ENCODE measurements at regions not wholly inside any gene's neighbourhood (a gene's known extent, or its start where the extent isn't known, plus 50 kb on each side); places are given as distances from the start of the nearest gene placed in this dataset.

GRCh38 chr2:120624061-120624737 is 111.5 kb upstream of the GLI2 start:
- Histone ChIP-seq H3K36me3 (no peaks in the 10 kb centered on the region), H3K4me3 (no peak overlapping the region), H3K9me3 (no peaks in the 10 kb centered on the region), H3K27me3 (no peaks in the 10 kb centered on the region), H3K4me1 (no peaks in the 10 kb centered on the region), H3K27ac (no peak overlapping the region)
- intact Hi-C loops (cut with DNase I; ENCODE audit: low total_unique reads) = no loop called here
- no peak for TF ChIP-seq CTCF (IDR thresholded peaks at IDR 0.05)
- no peak for TF ChIP-seq POLR2A (IDR thresholded peaks at IDR 0.05)
- TF ChIP-seq POLR2AphosphoS5 (IDR thresholded peaks at IDR 0.05) = no peak
- DNase-seq (ENCODE audit: low spot score in 2 of 2) = no peak

DNA sequence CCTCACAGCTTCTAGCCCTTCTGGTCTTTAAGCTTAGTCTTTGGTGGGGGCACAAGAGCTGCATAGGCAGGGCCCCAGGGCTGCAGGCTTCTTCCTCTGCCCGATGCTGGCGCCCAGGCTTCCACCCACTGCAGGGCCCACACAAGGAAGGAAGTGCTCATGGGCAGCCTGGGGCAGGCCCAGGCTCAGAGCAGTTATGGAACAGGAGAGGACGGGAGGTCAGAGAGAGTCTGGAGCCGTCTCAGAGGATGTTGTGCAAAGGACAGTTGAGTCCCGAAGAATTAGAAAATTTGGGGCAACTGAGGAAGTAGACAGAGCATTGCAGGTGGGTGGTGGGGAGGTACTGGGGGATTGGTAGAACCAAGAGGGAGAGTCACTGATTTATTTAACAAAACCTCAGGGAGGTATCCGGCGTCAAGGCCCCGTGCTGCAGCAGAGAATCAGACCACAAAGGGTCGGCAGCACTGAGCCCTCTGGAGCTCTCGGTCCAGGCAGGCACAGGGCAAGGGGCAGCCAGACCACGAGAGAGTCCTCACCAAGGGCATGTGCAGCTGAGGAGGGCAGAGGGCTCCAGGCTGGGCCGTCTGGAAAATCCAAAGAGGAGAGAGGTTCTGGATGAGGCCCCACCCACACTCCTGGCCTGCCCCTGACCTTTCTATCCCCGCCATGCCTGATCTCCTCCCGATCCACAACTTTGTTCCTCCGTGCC is 110.8 kb upstream of the GLI2 start:
- peak overlapping the region; percentile 36 to 85 for H3K27ac ChIP-seq
- intact Hi-C loops (cut with DNase I; ENCODE audit: low total_unique reads) = no loop called here
- H3K36me3 ChIP-seq = no peaks in the 10 kb centered on the region
- no peak overlapping the region for H3K4me3 ChIP-seq
- no peaks in the 10 kb centered on the region for H3K4me1 ChIP-seq
- TF ChIP-seq POLR2AphosphoS5 (IDR thresholded peaks at IDR 0.05) = no peak
- TF ChIP-seq POLR2A (IDR thresholded peaks at IDR 0.05) = no peak
- no peak for TF ChIP-seq CTCF (IDR thresholded peaks at IDR 0.05)
- no peaks in the 10 kb centered on the region for H3K27me3 ChIP-seq
- no peaks in the 10 kb centered on the region for H3K9me3 ChIP-seq
- DNase-seq (ENCODE audit: low spot score in 2 of 2) = no peak

GRCh38 chr2:120625865-120626560 is 109.7 kb upstream of the GLI2 start:
- Histone ChIP-seq H3K27ac (peak overlapping the region; percentile 85 to 92), H3K4me1 (peaks cover 0 to 4% of the 10 kb centered on the region in 2 donors)
- peak; percentile 90 to 94 for DNase-seq (ENCODE audit: low spot score in 2 of 2)

GRCh38 chr2:120626566-120626965 is 109.1 kb upstream of the GLI2 start:
- peaks cover 0 to 4% of the 10 kb centered on the region in 2 donors for H3K4me1 ChIP-seq
- DNase-seq (ENCODE audit: low spot score in 2 of 2) = no peak

More at GRCh38 chr2:120625865-120626560, 109.7 kb upstream of the GLI2 start:
- Histone ChIP-seq H3K9me3 (no peaks in the 10 kb centered on the region), H3K4me3 (no peak overlapping the region), H3K27me3 (no peaks in the 10 kb centered on the region), H3K36me3 (no peaks in the 10 kb centered on the region)
- intact Hi-C loops (cut with DNase I; ENCODE audit: low total_unique reads) = no loop called here
- TF ChIP-seq CTCF (IDR thresholded peaks at IDR 0.05) = no peak
- TF ChIP-seq POLR2AphosphoS5 (IDR thresholded peaks at IDR 0.05) = peak; percentile 9 to 54 (median 11)

More at GRCh38 chr2:120626566-120626965, 109.1 kb upstream of the GLI2 start:
- Histone ChIP-seq H3K36me3 (no peaks in the 10 kb centered on the region), H3K4me3 (no peak overlapping the region), H3K27ac (peak overlapping the region; percentile 85 to 92), H3K9me3 (no peaks in the 10 kb centered on the region), H3K27me3 (no peaks in the 10 kb centered on the region)
- intact Hi-C loops (cut with DNase I; ENCODE audit: low total_unique reads) = no loop called here
- TF ChIP-seq CTCF (IDR thresholded peaks at IDR 0.05) (no peak), POLR2AphosphoS5 (IDR thresholded peaks at IDR 0.05) (no peak), POLR2A (IDR thresholded peaks at IDR 0.05) (no peak)
